ENCODE measurements at regions not wholly inside any gene's neighbourhood (a gene's known extent, or its start where the extent isn't known, plus 50 kb on each side); places are given as distances from the start of the nearest gene placed in this dataset.

DNA sequence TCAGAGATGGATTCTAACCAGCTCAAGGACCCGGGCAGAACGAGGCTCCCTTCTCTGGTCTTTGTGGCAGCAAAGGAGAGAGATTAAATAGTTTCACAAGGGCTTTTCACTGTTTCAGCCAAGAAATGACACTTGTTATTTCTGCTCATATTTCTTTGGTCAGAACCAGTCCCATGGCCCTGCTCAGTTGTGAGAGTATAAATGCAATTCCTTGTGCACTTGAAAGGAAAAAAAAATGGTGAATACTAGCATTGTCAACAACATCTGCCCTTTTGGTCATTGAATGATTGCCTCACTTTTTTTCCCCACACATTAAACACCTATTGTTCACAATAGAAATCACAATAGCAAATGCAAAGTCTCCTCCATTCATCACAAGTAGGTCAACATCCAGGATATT lies 104.4 kb downstream of the RDH14 start:
- Histone ChIP-seq H3K79me2 (no peaks in the 10 kb centered on the region), H3K4me2 (ENCODE audit: low read length) (no peak overlapping the region), H3K4me1 (no peaks in the 10 kb centered on the region), H3K4me3 (ENCODE audit: low read depth, low read length) (no peak overlapping the region), H3K27me3 (ENCODE audit: control insufficient read depth, insufficient read depth, low read length) (no peaks in the 10 kb centered on the region), H2AFZ (no peak overlapping the region), H3K27ac (no peak overlapping the region), H3K9ac (no peak overlapping the region), H3K36me3 (ENCODE audit: control insufficient read depth, insufficient read depth, low read length) (no peaks in the 10 kb centered on the region), H3K9me3 (ENCODE audit: control insufficient read depth, low read length) (no peaks in the 10 kb centered on the region)
- TF ChIP-seq, protein P1, sequence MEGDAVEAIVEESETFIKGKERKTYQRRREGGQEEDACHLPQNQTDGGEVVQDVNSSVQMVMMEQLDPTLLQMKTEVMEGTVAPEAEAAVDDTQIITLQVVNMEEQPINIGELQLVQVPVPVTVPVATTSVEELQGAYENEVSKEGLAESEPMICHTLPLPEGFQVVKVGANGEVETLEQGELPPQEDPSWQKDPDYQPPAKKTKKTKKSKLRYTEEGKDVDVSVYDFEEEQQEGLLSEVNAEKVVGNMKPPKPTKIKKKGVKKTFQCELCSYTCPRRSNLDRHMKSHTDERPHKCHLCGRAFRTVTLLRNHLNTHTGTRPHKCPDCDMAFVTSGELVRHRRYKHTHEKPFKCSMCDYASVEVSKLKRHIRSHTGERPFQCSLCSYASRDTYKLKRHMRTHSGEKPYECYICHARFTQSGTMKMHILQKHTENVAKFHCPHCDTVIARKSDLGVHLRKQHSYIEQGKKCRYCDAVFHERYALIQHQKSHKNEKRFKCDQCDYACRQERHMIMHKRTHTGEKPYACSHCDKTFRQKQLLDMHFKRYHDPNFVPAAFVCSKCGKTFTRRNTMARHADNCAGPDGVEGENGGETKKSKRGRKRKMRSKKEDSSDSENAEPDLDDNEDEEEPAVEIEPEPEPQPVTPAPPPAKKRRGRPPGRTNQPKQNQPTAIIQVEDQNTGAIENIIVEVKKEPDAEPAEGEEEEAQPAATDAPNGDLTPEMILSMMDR (IDR thresholded peaks at IDR 0.05), result no peak

DNA sequence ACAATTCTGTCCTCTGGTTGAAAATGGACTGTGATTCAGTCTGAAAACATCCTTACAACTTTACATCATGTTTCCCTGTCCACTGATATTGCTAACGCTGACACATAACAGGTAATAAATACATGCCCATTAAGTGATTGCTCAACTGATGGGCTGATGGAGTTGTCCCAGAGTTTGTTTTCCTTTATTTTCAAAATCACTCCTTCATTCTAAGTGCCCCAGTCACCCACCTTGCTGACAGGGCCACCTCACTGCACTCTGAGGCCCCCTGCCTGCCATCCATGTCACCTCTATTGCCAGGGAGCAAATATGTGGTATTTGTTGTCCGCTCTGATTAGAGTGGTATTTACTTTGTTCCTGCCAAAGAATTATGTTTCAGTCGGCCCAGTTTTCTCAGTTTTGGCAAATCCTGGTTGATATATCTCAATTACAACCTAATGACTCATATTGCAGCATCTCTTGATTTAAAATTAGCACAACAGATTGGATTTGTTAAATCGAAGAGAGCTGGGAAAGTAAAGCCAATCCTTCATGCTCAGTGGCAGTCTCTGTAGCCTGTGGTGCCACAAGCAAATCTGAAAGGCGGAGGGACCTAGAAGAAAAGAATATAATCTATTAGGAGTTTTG lies 105.1 kb downstream of the RDH14 start:
- Histone ChIP-seq H3K9ac (no peak overlapping the region), H3K36me3 (ENCODE audit: control insufficient read depth, insufficient read depth, low read length) (no peaks in the 10 kb centered on the region), H3K79me2 (no peaks in the 10 kb centered on the region), H2AFZ (no peak overlapping the region), H3K4me3 (ENCODE audit: low read depth, low read length) (no peak overlapping the region), H3K4me2 (ENCODE audit: low read length) (no peak overlapping the region), H3K4me1 (no peaks in the 10 kb centered on the region), H3K27ac (no peak overlapping the region), H3K27me3 (ENCODE audit: control insufficient read depth, insufficient read depth, low read length) (no peaks in the 10 kb centered on the region), H3K9me3 (ENCODE audit: control insufficient read depth, low read length) (no peaks in the 10 kb centered on the region)
- TF ChIP-seq, protein P1 (IDR thresholded peaks at IDR 0.05), result no peak

DNA sequence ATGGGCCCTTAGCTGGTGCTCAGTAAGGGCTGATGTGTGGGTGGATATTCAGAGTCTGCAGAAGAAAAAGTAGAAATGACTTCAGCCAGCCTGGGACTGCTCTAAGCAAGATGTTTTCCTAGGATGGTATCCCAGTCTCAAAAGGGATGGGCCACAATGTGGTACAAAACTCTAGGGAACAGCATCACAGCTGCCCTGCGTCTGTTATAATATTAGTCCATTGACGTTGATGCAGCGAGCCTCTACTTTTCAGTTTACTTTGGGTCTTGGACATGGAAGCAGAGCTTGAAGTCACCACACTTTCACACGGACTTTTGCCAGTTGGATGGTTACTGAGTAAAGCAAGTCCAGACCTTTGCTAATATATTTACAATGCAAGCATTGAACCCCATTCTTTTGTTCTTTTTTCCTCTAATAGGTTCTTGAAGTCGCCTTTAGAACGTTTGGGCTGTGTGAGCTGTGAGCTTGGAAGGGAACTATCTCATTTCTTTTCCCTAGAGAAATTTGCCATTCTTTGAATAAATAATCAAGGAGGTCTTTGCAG lies 105.7 kb downstream of the RDH14 start:
- Histone ChIP-seq H3K4me1 (no peaks in the 10 kb centered on the region), H3K9ac (no peak overlapping the region), H3K4me2 (ENCODE audit: low read length) (no peak overlapping the region), H3K9me3 (ENCODE audit: control insufficient read depth, low read length) (no peaks in the 10 kb centered on the region), H3K4me3 (ENCODE audit: low read depth, low read length) (no peak overlapping the region), H3K27me3 (ENCODE audit: control insufficient read depth, insufficient read depth, low read length) (no peaks in the 10 kb centered on the region), H2AFZ (no peak overlapping the region), H3K27ac (no peak overlapping the region), H3K79me2 (no peaks in the 10 kb centered on the region), H3K36me3 (ENCODE audit: control insufficient read depth, insufficient read depth, low read length) (no peaks in the 10 kb centered on the region)
- TF ChIP-seq, protein P1 (IDR thresholded peaks at IDR 0.05), result no peak

DNA sequence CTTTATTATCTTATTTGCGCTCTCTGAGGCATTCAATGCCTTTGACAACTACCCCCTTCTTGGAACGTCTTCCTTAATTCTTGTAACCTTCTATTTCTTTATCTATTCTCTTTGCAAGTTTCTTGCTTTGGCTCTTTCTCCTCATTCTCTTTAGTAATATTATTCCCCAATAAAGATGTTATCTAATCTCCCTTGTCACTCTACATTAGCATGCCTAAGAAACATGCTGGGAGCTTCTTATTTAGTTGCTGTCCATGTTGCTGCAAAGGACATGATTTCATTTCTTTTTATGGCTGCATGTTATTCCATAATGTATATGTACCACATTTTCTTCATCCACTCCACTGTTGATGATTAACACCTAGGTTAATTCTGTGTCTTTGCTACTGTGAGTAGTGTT lies 113.7 kb downstream of the RDH14 start:
- TF ChIP-seq, protein P1 (IDR thresholded peaks at IDR 0.05), result no peak
- no peaks in the 10 kb centered on the region for H3K4me1 ChIP-seq
- H3K36me3 ChIP-seq (ENCODE audit: control insufficient read depth, insufficient read depth, low read length), result no peaks in the 10 kb centered on the region
- H3K4me2 ChIP-seq (ENCODE audit: low read length), result no peak overlapping the region
- H3K79me2 ChIP-seq, result no peaks in the 10 kb centered on the region
- no peak overlapping the region for H3K4me3 ChIP-seq (ENCODE audit: low read depth, low read length)
- no peaks in the 10 kb centered on the region for H3K27me3 ChIP-seq (ENCODE audit: control insufficient read depth, insufficient read depth, low read length)
- H3K27ac ChIP-seq, result no peak overlapping the region
- H3K9me3 ChIP-seq (ENCODE audit: control insufficient read depth, low read length), result no peaks in the 10 kb centered on the region
- no peak overlapping the region for H2AFZ ChIP-seq
- no peak overlapping the region for H3K9ac ChIP-seq

Measured in parathyroid adenoma (tissue), 2 donors.